ENCODE measurements at regions not wholly inside any gene's neighbourhood (a gene's known extent, or its start where the extent isn't known, plus 50 kb on each side); places are given as distances from the start of the nearest gene placed in this dataset.

DNA sequence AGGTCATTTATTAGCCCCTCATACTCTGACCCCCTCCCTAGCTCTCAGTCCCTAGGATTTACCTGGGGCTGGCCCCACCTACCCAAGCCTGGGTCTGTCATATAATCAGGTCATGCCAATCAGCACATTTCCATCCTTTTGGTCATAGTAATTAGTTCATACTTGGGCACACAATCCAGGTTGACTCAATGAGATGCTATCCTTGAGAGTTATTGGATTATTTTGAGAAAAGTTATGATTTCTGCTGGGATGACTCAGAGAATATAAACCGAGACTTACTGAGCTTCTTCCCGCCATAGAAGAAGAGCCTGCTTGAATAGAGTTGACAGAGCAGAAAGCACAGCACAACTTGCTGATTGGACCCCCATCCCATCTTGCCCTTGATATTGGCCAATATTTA is 331.5 kb downstream of the CBLN1 start:
- H3K4me1 Mint-ChIP-seq: no peaks in the 10 kb centered on the region
- no peaks in the 10 kb centered on the region for H3K27me3 Mint-ChIP-seq
- DNase-seq: no peak
- H3K4me3 Mint-ChIP-seq: no peak overlapping the region
- no peak for ATAC-seq
- H3K27ac Mint-ChIP-seq: no peak overlapping the region
- H3K9me3 ChIP-seq (ENCODE audit: control insufficient read depth, low read length, poor library complexity, severe bottlenecking): no peaks in the 10 kb centered on the region
- no peaks in the 10 kb centered on the region for H3K36me3 Mint-ChIP-seq (ENCODE audit: low read depth)

DNA sequence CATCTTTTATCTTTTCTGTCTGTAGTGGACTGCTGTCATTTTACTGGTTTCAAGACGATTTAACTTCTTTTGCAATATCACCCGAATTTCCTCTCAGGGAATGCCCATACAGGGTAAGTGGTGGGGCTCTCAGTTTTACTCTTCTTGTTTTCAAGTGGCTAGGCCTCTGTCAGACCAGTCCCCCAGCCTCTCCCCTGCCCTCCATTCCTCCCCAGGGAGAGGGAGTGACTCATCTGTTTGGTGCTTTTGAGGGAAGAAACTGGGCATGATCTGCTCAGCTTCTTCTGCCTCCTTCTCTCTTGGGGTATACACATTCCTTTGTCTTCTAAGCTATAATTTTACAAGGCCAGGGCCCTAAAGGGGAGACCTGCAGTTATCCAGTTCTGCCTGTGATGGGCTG is 332.0 kb downstream of the CBLN1 start:
- no peak for DNase-seq
- no peak for ATAC-seq
- Mint-ChIP-seq H3K4me1 (no peaks in the 10 kb centered on the region), H3K27me3 (no peaks in the 10 kb centered on the region), H3K4me3 (no peak overlapping the region), H3K27ac (no peak overlapping the region), H3K36me3 (ENCODE audit: low read depth) (no peaks in the 10 kb centered on the region)
- H3K9me3 ChIP-seq (ENCODE audit: control insufficient read depth, low read length, poor library complexity, severe bottlenecking): no peaks in the 10 kb centered on the region

DNA sequence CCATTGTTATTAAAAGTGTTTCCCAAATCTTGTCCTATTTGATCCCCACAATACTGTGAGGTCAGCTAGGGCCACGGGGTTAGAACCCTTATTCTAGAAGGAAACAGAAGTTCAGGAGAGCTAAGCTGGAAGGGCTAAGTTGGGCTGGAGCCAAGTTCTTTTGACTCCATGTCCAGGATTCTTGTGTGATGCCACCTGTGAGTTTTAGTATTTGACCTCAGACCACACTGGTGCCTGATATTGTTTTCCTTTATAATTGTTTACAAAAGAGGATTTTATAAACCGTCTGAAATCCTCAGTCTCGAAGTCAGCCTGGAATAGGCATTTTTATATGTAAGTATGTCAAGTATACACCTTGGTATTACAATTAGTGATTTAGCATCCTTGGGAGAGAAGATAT is 332.7 kb downstream of the CBLN1 start:
- Mint-ChIP-seq H3K36me3 (ENCODE audit: low read depth) (no peaks in the 10 kb centered on the region), H3K27ac (no peak overlapping the region), H3K4me1 (no peaks in the 10 kb centered on the region), H3K4me3 (no peak overlapping the region), H3K27me3 (no peaks in the 10 kb centered on the region)
- no peak for DNase-seq
- no peaks in the 10 kb centered on the region for H3K9me3 ChIP-seq (ENCODE audit: control insufficient read depth, low read length, poor library complexity, severe bottlenecking)
- no peak for ATAC-seq

DNA sequence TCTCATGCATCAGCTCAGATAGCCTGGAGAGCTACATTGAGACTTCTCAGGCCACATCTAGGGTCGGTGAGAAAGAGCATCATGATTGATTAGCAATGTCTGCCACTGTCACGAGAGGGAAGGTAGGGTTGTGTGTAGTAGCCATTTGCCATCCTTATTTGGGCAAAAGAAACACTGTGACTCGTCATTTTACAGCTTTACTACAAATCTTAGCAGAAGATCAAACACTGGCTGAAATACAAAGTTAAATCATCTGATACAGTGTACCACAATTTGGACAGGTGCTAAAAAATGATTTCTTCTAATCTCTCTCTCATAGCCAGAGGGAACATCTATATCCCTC is 334.3 kb downstream of the CBLN1 start:
- Mint-ChIP-seq H3K4me3 (no peak overlapping the region), H3K4me1 (no peaks in the 10 kb centered on the region), H3K27ac (no peak overlapping the region), H3K27me3 (no peaks in the 10 kb centered on the region), H3K36me3 (ENCODE audit: low read depth) (no peaks in the 10 kb centered on the region)
- H3K9me3 ChIP-seq (ENCODE audit: control insufficient read depth, low read length, poor library complexity, severe bottlenecking): no peaks in the 10 kb centered on the region
- DNase-seq (no peak), ATAC-seq (no peak)

DNA sequence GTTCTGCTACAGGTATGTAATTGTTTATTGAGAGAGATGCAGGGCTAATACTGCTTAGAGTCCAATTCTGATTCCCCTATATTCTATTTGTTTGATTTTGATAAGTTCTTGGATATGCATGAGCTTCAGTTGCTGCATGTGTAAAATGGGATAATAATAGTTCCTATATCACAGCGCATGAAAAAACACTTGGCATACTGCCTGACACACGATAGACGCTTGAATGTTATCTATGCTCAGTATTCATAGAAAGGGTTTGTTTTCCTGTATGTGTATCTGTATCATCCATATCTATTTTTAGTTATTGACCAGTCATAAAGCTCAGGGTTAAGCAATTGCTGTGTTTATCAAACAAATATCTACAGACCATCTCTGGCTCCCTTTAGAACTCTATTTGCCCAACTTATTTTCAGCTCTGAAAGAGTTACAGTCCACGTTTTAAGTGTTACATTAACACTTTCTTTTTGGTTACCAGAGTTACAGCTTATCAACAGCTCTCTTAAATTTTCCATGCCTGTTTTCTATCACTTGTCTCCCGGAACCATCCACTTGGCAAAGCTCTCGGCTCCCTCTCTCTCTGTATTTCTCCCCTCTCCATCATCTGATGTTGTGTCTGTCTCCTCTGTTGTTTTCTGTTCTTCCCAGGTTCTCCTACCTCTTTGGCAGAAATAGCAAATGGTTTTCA is 334.8 kb downstream of the CBLN1 start:
- Mint-ChIP-seq H3K36me3 (ENCODE audit: low read depth) (no peaks in the 10 kb centered on the region), H3K27me3 (no peaks in the 10 kb centered on the region), H3K4me1 (no peaks in the 10 kb centered on the region), H3K4me3 (no peak overlapping the region), H3K27ac (no peak overlapping the region)
- DNase-seq (no peak), ATAC-seq (no peak)
- H3K9me3 ChIP-seq (ENCODE audit: control insufficient read depth, low read length, poor library complexity, severe bottlenecking): no peaks in the 10 kb centered on the region

DNA sequence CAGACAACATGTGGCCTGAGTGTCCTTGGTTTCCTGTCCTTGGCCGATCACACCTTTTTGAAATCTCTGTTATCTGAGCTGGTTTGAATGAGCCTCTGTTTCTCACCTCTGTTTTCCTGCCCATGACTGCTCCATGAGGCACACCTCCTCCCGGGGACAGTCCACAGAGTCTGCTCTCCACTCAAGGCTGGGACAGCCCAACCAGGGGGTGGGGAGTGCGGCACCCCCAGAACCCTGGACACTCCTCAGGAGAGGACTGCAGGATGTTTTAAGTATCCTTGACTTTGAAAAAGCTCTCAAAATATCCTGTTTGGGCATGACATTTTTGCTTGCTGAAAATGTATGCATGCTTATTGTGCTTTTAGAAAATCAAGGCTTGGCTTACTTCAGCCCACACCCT is 333.0 kb upstream of the N4BP1 start:
- no peaks in the 10 kb centered on the region for H3K9me3 ChIP-seq (ENCODE audit: control insufficient read depth, low read length, poor library complexity, severe bottlenecking)
- no peaks in the 10 kb centered on the region for H3K36me3 Mint-ChIP-seq (ENCODE audit: low read depth)
- H3K4me1 Mint-ChIP-seq: no peaks in the 10 kb centered on the region
- DNase-seq: no peak
- no peaks in the 10 kb centered on the region for H3K27me3 Mint-ChIP-seq
- no peak for ATAC-seq
- H3K4me3 Mint-ChIP-seq: no peak overlapping the region
- H3K27ac Mint-ChIP-seq: no peak overlapping the region

DNA sequence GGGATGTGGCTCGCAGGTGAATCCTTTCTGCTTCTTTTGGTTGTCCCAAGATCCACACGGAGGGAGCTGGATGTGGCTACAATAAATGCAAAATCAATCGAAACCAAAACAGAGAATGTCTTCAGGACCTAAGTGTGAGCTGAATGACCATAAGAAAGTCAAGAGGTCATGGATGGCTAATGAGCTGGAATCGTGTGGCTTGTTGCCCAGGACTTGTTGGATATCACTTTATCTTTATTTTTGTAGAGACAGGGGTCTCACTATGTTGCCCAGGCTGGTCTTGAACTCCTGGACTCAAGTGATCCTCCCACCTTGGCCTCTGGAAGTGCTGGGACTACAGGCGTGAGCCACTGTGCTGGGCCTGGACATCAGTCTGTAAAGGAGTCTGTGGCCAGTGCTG is 326.8 kb upstream of the N4BP1 start:
- ATAC-seq: no peak
- H3K27me3 Mint-ChIP-seq: no peaks in the 10 kb centered on the region
- DNase-seq: no peak
- no peak overlapping the region for H3K27ac Mint-ChIP-seq
- H3K9me3 ChIP-seq (ENCODE audit: control insufficient read depth, low read length, poor library complexity, severe bottlenecking): no peaks in the 10 kb centered on the region
- H3K4me3 Mint-ChIP-seq: no peak overlapping the region
- H3K36me3 Mint-ChIP-seq (ENCODE audit: low read depth): no peaks in the 10 kb centered on the region
- H3K4me1 Mint-ChIP-seq: no peaks in the 10 kb centered on the region

DNA sequence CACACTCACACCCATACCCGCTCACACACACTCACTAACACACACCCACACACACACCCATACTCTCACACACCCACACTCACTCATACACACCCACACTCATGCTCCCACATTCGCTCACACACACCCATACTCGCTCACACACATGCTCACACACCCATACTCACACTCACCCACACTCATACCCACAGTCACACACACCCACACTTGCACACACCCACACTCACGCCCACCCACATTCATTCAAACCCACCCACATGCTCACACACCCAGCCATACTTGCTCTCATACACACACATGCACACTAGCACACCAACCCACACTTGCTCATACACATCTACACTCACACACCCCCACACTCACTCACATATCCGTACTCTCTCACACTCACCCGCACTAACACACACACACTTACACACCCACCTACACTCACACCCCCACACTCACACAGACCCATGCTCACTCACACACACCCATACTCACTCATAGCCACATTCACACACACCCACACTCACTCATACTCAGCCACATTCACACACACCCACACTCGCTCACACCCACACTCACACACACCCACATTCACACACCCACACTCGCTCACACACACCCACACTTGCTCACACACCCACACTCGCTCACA is 322.4 kb upstream of the N4BP1 start:
- no peak for ATAC-seq
- H3K4me3 Mint-ChIP-seq: no peak overlapping the region
- no peaks in the 10 kb centered on the region for H3K27me3 Mint-ChIP-seq

DNA sequence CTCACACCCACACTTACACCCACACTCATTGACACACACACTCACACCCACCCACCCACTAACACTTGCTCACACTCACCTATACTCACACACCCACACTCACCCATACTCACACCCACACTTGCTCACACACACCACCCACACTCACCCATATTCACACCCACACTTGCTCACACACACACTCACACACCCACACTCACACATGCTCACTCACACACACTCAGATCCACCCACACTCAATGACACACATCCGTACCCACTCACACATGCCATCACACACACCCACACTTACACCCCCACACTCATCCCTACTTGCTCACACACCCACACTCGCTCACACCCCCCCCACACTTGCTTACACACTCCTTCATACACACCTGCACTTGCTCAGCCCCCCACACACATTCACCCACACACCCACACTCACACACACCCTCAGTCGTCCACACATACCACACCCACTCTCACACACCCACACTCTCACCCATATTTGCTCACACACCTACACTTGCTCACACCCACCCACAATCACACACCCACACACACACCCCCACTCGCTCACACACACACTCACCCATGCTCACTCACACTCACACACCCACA is 321.1 kb upstream of the N4BP1 start:
- Mint-ChIP-seq H3K36me3 (ENCODE audit: low read depth) (no peaks in the 10 kb centered on the region), H3K4me1 (no peaks in the 10 kb centered on the region), H3K4me3 (no peak overlapping the region), H3K27me3 (no peaks in the 10 kb centered on the region), H3K27ac (no peak overlapping the region)
- ATAC-seq: no peak
- no peaks in the 10 kb centered on the region for H3K9me3 ChIP-seq (ENCODE audit: control insufficient read depth, low read length, poor library complexity, severe bottlenecking)
- DNase-seq: no peak

More for the DNA sequence above, 322.4 kb upstream of the N4BP1 start:
- Mint-ChIP-seq H3K27ac (no peak overlapping the region), H3K36me3 (ENCODE audit: low read depth) (no peaks in the 10 kb centered on the region), H3K4me1 (no peaks in the 10 kb centered on the region)
- DNase-seq: no peak
- H3K9me3 ChIP-seq (ENCODE audit: control insufficient read depth, low read length, poor library complexity, severe bottlenecking): no peaks in the 10 kb centered on the region

DNA sequence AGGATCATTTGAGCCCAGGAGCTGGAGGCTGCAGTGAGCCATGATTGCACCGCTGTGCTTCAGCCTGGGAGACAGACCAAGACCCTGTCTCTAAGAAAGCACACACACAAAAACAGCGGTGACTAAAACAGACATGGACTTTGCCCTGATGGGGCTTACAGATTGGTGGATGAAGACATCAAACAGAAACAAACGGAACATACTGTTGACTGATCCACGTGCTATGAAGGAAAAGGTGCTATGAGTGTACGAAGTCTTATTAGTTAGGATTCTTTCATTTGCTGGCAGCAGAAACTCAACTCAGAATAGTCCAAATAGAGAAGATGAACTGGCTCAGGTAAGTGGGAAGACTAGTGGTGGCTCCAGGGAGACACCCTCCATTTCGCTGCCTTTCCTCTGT is 309.8 kb upstream of the N4BP1 start:
- no peaks in the 10 kb centered on the region for H3K27me3 Mint-ChIP-seq
- H3K4me3 Mint-ChIP-seq: no peak overlapping the region
- no peak overlapping the region for H3K27ac Mint-ChIP-seq
- H3K9me3 ChIP-seq (ENCODE audit: control insufficient read depth, low read length, poor library complexity, severe bottlenecking): no peaks in the 10 kb centered on the region
- no peaks in the 10 kb centered on the region for H3K36me3 Mint-ChIP-seq (ENCODE audit: low read depth)
- no peak for ATAC-seq
- no peak for DNase-seq
- H3K4me1 Mint-ChIP-seq: no peaks in the 10 kb centered on the region

DNA sequence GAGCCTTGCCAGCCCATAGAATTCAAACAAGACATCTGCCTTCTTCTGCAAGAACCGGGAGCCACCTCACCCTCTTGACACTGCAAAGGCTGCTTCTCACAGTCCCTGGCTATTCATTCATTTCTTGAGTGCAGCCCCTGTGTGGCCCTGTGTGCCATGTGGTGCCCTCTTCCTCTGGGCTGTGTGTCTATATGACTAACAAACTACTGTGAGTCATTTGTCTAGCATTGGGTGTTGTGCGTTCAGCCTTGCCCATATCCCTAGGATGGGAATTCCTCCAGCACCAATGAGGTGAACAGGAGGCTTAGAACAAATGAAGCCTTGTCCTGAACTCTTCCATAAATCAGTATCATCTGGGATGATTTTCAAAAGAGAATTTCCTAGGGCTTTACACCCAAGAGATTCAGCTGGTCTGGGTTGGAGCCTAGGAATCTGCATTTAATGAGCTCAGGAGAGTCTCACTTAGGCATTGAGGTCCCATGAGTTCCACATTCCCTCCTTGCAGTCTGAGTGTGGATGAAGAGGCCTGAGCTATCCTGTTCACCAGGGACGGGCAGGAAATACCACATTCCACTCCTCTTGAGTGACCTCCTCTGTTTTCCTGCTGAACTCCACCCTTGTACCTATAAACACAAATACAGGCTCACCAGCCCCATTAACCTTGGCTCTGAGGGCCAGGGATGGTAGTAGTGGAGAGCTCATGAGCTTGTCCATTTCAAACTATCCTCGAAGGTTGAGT is 308.7 kb upstream of the N4BP1 start:
- no peaks in the 10 kb centered on the region for H3K9me3 ChIP-seq (ENCODE audit: control insufficient read depth, low read length, poor library complexity, severe bottlenecking)
- Mint-ChIP-seq H3K27ac (no peak overlapping the region), H3K4me3 (no peak overlapping the region), H3K4me1 (no peaks in the 10 kb centered on the region), H3K36me3 (ENCODE audit: low read depth) (no peaks in the 10 kb centered on the region), H3K27me3 (no peaks in the 10 kb centered on the region)
- ATAC-seq: no peak
- DNase-seq: no peak

DNA sequence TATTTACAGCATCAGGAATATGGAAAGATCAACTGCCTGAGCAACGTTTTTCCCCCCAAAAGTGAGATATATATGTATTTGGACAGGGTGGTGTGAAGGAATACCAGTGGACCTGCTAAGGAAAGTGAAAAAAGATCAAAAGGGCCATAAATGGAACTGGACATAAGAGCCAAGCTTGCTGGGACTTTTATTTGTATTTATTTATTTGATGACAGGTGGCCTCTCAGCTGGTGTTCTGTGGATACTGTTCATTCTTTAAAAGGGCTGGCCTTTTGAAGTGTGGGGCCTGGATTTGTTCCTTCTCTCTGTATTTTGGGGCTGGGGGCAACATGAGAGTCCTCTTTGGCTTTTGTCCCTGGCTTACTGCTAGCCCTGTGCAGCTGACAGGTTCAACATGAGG is 306.6 kb upstream of the N4BP1 start:
- Mint-ChIP-seq H3K27me3 (peaks cover 4% of the 10 kb centered on the region), H3K4me3 (no peak overlapping the region), H3K36me3 (ENCODE audit: low read depth) (no peaks in the 10 kb centered on the region), H3K4me1 (no peaks in the 10 kb centered on the region), H3K27ac (no peak overlapping the region)
- no peaks in the 10 kb centered on the region for H3K9me3 ChIP-seq (ENCODE audit: control insufficient read depth, low read length, poor library complexity, severe bottlenecking)
- ATAC-seq: no peak
- DNase-seq: no peak

DNA sequence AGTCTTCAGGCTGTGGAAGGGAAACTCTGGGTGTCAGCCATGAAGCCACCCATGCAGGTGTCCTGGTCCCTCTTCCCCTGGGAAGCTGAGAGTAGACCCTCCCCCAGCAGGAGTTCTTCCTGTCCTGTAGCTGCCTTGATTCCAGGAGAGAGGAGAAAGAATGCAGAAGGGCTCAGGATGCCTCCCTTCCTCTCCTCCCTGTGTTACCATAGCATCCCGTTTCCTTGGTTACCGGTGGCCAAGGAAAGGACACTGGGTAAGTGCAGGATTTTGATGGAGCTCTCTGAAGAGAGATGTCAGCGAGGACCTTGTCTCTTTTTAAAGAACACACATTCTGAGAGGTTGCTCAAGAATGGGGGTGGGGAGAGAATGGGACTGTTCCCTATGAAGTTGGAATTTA is 304.1 kb upstream of the N4BP1 start:
- H3K27ac Mint-ChIP-seq: no peak overlapping the region
- peaks cover 3% of the 10 kb centered on the region for H3K9me3 ChIP-seq (ENCODE audit: control insufficient read depth, low read length, poor library complexity, severe bottlenecking)
- H3K36me3 Mint-ChIP-seq (ENCODE audit: low read depth): no peaks in the 10 kb centered on the region
- H3K4me1 Mint-ChIP-seq: no peaks in the 10 kb centered on the region
- no peak for ATAC-seq
- H3K27me3 Mint-ChIP-seq: peaks cover 7% of the 10 kb centered on the region
- H3K4me3 Mint-ChIP-seq: no peak overlapping the region
- DNase-seq: no peak
